22Rv1 (cell line): ENCODE measurements at regions not wholly inside any gene's neighbourhood (a gene's known extent, or its start where the extent isn't known, plus 50 kb on each side); places are given as distances from the start of the nearest gene placed in this dataset.

Experiments used
- ZFX ChIP-seq: fragments of 450-650 bp; IDR thresholded peaks from 2 replicates; pipeline ENCODE4 v1.6.1; 2017; ENCODE audit warnings: antibody characterized with exemption, borderline replicate concordance
- TF ChIP-seq, protein P1 (sequence below): fragments of 450-650 bp; IDR thresholded peaks from 2 replicates; pipeline ENCODE4 v1.5.1; 2017; ENCODE audit warnings: mild to moderate bottlenecking

- TF ChIP-seq, protein P1, sequence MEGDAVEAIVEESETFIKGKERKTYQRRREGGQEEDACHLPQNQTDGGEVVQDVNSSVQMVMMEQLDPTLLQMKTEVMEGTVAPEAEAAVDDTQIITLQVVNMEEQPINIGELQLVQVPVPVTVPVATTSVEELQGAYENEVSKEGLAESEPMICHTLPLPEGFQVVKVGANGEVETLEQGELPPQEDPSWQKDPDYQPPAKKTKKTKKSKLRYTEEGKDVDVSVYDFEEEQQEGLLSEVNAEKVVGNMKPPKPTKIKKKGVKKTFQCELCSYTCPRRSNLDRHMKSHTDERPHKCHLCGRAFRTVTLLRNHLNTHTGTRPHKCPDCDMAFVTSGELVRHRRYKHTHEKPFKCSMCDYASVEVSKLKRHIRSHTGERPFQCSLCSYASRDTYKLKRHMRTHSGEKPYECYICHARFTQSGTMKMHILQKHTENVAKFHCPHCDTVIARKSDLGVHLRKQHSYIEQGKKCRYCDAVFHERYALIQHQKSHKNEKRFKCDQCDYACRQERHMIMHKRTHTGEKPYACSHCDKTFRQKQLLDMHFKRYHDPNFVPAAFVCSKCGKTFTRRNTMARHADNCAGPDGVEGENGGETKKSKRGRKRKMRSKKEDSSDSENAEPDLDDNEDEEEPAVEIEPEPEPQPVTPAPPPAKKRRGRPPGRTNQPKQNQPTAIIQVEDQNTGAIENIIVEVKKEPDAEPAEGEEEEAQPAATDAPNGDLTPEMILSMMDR: no peak
- no peak for TF ChIP-seq ZFX
These were observed 81.6 kb upstream of the PFKP start for GRCh38 chr10:2985729-2986232.
